Fibroblast of pulmonary artery (primary cell): ENCODE measurements at regions not wholly inside any gene's neighbourhood (a gene's known extent, or its start where the extent isn't known, plus 50 kb on each side); places are given as distances from the start of the nearest gene placed in this dataset.

Experiments used
- DNase-seq: peaks from one replicate; pipeline ENCODE4 v3.0.0-alpha.2; 2010; ENCODE audit warnings: low read depth
- H3K4me3 ChIP-seq: replicated peaks from 2 replicates; pipeline ENCODE4 v1.5.1; 2011; ENCODE audit warnings: low read depth, mild to moderate bottlenecking, control low read depth, low read length, moderate library complexity
- TF ChIP-seq, protein P1 (sequence below): IDR thresholded peaks from 2 replicates; pipeline ENCODE4 v1.5.1; 2011; ENCODE audit warnings: mild to moderate bottlenecking, control low read depth, low read length, inconsistent platforms; ENCODE audit errors: missing control alignments

DNA sequence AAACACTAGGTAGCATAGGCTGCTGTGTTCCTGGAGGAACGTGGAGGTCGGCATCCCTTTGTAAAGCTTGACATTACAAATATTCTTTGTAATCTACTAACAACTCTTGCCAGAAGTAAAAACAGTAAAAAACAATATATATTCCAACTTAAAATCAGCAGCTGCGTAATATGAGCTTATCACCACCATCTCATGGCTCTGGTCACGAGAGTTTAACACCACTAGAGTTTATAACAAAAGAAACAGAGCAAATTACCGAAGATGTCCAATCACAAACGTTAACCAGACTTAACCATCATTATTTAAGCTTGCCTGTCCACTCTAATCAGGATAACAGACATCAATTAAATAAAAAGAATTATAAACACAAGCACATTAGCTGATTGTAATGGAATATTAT lies 236.7 kb downstream of the PCDH7 start:
- H3K4me3 ChIP-seq, result no peak overlapping the region
- TF ChIP-seq, protein P1, sequence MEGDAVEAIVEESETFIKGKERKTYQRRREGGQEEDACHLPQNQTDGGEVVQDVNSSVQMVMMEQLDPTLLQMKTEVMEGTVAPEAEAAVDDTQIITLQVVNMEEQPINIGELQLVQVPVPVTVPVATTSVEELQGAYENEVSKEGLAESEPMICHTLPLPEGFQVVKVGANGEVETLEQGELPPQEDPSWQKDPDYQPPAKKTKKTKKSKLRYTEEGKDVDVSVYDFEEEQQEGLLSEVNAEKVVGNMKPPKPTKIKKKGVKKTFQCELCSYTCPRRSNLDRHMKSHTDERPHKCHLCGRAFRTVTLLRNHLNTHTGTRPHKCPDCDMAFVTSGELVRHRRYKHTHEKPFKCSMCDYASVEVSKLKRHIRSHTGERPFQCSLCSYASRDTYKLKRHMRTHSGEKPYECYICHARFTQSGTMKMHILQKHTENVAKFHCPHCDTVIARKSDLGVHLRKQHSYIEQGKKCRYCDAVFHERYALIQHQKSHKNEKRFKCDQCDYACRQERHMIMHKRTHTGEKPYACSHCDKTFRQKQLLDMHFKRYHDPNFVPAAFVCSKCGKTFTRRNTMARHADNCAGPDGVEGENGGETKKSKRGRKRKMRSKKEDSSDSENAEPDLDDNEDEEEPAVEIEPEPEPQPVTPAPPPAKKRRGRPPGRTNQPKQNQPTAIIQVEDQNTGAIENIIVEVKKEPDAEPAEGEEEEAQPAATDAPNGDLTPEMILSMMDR, result no peak
- no peak for DNase-seq

DNA sequence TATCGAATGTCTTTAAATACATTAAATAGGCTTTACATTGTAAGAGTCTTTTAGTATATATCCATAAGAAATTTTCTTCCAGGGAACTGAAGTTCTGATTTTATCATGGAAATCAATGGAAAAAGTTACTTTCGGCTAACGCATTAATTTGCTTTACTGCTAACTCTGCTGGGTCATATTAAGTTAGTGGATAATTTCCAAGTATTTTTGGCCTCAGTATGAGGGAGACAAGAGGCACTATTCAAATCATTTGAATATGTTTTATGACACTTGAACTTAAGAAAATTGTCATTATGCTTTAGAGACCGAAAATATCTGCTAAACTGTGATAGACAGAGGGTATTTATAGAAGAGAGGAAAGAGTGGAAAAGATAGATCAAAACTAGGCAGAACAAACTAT lies 237.5 kb downstream of the PCDH7 start:
- H3K4me3 ChIP-seq, result no peak overlapping the region
- no peak for DNase-seq
- TF ChIP-seq, protein P1, result no peak

DNA sequence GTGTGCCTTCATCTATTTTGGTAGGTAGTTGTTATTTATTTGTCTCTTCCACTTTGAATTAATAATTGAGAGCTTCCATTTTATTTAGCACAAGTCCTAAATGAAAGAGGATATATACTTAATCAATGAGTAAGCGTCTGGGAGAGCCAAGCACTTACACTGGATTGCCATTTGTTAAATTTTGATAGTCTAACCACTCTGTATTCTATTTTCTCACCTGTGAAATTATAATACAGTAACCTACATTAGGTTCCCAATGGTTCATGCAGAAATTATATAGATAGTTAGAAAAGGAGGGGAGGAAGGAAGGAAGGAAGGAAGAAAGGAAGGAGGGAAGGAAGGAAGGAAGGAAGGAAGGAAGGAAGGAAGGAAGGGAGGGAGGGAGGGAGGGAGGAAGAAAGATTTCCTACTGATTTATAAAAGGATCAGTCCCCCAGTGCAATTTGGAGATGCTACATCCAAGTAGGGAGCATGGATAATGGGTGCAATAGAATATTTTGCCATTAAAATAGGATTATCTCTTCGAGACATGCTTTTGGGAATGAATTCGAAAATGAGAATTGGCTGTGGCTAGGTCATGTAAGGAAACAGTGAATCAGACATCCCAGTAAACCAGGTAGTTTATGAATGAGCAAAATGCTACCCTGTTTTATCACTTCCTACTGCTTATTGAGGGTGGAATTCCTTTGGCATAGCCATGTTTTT lies 239.8 kb downstream of the PCDH7 start:
- DNase-seq, result no peak
- TF ChIP-seq, protein P1, result no peak
- no peak overlapping the region for H3K4me3 ChIP-seq

DNA sequence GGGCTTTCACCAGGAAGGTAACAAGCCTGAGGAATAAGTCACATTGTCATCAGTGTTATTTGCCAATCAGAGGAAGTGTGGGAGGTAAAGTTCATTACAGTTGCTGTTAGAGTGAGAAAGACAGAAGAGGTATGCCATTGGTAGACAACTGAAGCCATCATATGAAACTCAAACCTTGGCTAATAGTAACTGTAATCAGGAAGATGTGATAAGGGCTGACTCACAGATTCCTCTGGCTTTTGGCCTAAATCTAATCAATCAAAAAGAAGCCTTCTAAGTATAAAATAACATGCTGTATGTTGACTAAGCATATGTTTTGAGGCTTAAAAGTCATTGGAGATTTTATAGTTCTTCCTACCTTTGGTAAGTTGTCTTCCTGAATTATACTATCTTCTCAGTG lies 242.8 kb downstream of the PCDH7 start:
- TF ChIP-seq, protein P1, result no peak
- DNase-seq, result peak; percentile 81
- H3K4me3 ChIP-seq, result no peak overlapping the region

DNA sequence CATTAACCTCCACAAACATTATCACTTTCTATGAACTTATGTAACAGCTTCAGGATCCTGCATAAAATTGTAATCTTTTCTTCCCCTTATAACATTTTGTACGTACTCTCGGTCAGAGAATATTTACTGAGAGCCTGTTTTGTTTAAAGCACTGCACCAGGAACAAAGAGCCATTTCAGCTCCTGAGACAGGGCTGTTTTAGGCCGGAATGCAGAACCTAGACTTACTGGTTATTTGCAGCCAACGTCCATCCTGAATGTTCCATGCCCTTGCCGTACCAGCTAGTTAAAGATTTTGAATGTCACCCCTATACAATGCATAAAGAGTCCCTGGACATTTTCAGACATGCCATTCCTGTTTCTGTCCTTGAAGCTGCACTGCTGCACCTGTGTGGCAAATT lies 248.8 kb downstream of the PCDH7 start:
- H3K4me3 ChIP-seq, result no peak overlapping the region
- DNase-seq, result no peak
- TF ChIP-seq, protein P1, result no peak

DNA sequence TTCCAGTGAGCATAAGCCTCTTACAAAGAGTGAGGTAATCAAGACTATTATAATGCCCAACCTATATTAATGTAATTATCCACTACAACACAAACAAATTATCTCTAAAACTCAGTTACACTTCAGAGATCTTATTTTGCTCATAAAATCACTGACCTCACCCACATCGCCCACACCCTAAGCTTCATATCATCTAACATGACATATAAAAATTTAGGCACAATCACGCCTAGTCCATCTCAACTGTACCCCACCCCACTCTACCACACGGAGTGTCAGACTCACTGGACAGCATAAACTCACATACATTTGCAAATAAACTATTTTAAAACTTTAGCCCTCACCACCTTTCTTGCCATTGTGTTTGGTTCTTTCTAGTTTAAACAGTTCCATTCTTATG lies 252.4 kb downstream of the PCDH7 start:
- TF ChIP-seq, protein P1, result no peak
- no peak for DNase-seq
- no peak overlapping the region for H3K4me3 ChIP-seq

DNA sequence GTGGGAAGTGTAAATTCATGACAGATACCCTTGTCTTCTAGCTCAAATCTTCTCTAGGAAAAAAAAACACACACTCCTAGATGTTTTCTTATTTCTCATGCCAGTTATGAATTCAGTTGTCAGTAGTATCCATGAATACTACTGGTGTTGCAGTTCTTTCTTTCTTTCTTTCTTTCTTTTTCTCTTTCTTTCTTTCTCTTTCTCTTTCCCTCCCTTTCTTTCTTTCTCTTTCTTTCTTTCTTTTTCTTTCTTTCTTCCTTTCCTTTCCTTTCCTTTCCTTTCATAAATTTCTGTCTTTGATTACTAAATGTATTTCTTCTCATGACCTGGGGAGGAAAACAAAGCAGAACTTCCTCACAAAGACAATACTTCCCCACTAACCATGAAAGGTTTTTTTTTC lies 253.8 kb downstream of the PCDH7 start:
- TF ChIP-seq, protein P1, result no peak
- no peak overlapping the region for H3K4me3 ChIP-seq
- DNase-seq, result no peak
